WTC11 (cell line): ENCODE measurements at regions not wholly inside any gene's neighbourhood (a gene's known extent, or its start where the extent isn't known, plus 50 kb on each side); places are given as distances from the start of the nearest gene placed in this dataset.

Experiments used
- ATAC-seq: fragments of 200-7000 bp; cut with Tn5 transposase; 2 replicates; pipeline ENCODE4 v1.10.0; 2021; ENCODE audit warnings: mild to moderate bottlenecking, moderate library complexity
- CTCF ChIA-PET: fragments of 300-600 bp; sonication (Branson Sonifier 250); formaldehyde crosslinking; loops from one replicate; lab custom pipeline; 2021; ENCODE audit warnings: antibody characterized with exemption; lab: Charles Lee
- POLR2A ChIA-PET: fragments of 350-600 bp; sonication (Branson Sonifier 250); formaldehyde crosslinking; loops from one replicate; lab custom pipeline; 2021; ENCODE audit warnings: antibody characterized with exemption; lab: Charles Lee
- DNase-seq: peaks from one replicate; pipeline ENCODE4 v3.0.0; 2021; ENCODE audit warnings: low spot score
- H3K27ac Mint-ChIP-seq: 2 replicates; pipeline ENCODE4 v1.8.0; 2021; ENCODE audit warnings: mixed read lengths
- H3K27me3 Mint-ChIP-seq: 2 replicates; pipeline ENCODE4 v1.8.0; 2021; ENCODE audit warnings: low read depth, mild to moderate bottlenecking, moderate library complexity, mixed read lengths
- H3K36me3 Mint-ChIP-seq: 2 replicates; pipeline ENCODE4 v1.8.0; 2021; ENCODE audit warnings: mixed read lengths
- H3K4me1 Mint-ChIP-seq: 2 replicates; pipeline ENCODE4 v1.8.0; 2022; ENCODE audit warnings: mixed read lengths
- H3K4me3 Mint-ChIP-seq: 2 replicates; pipeline ENCODE4 v1.8.0; 2021; ENCODE audit warnings: mild to moderate bottlenecking, moderate library complexity, mixed read lengths
- H3K9me3 Mint-ChIP-seq: 2 replicates; pipeline ENCODE4 v1.8.0; 2021; ENCODE audit warnings: mixed read lengths
- AFF4 ChIP-seq: sonication (generic); formaldehyde crosslinking; IDR thresholded peaks from 2 replicates; pipeline ENCODE4 v1.8.1; 2023; ENCODE audit warnings: mild to moderate bottlenecking, missing genetic modification reagents, borderline replicate concordance
- CTCF ChIP-seq: fragments of 200-600 bp; IDR thresholded peaks from 2 replicates; pipeline ENCODE4 v1.8.0; 2022; ENCODE audit warnings: antibody characterized with exemption
- E2F1 ChIP-seq: sonication (generic); formaldehyde crosslinking; IDR thresholded peaks from 2 replicates; pipeline ENCODE4 v1.8.0; 2022; ENCODE audit warnings: mild to moderate bottlenecking, missing genetic modification reagents
- ELF4 ChIP-seq: sonication (generic); formaldehyde crosslinking; IDR thresholded peaks from 2 replicates; pipeline ENCODE4 v1.8.1; 2022; ENCODE audit warnings: low read depth, mild to moderate bottlenecking, moderate library complexity, missing genetic modification reagents
- EMX1 ChIP-seq: fragments of 250-450 bp; sonication (Bioruptor Pico); IDR thresholded peaks from 2 replicates; pipeline ENCODE4 v1.8.0; 2021; ENCODE audit warnings: mild to moderate bottlenecking
- ESRRA ChIP-seq: sonication (generic); formaldehyde crosslinking; IDR thresholded peaks from 2 replicates; pipeline ENCODE4 v1.8.1; 2022; ENCODE audit warnings: mild to moderate bottlenecking, missing genetic modification reagents, borderline replicate concordance
- FOXK1 ChIP-seq: sonication (generic); formaldehyde crosslinking; IDR thresholded peaks from 2 replicates; pipeline ENCODE4 v1.8.0; 2022; ENCODE audit warnings: mild to moderate bottlenecking, moderate library complexity, missing genetic modification reagents
- NFYB ChIP-seq: sonication (generic); formaldehyde crosslinking; conservative IDR thresholded peaks from 2 replicates; pipeline ENCODE4 v1.8.0; 2022; ENCODE audit warnings: low read depth, missing genetic modification reagents
- RELA ChIP-seq: sonication (generic); formaldehyde crosslinking; IDR thresholded peaks from 2 replicates; pipeline ENCODE4 v1.8.1; 2022; ENCODE audit warnings: missing genetic modification reagents, mild to moderate bottlenecking, borderline replicate concordance
- TEAD4 ChIP-seq: sonication (generic); formaldehyde crosslinking; IDR thresholded peaks from 2 replicates; pipeline ENCODE4 v1.8.0; 2022; ENCODE audit warnings: mild to moderate bottlenecking, missing genetic modification reagents
- ZNF138 ChIP-seq: sonication (generic); formaldehyde crosslinking; conservative IDR thresholded peaks from 2 replicates; pipeline ENCODE4 v1.8.1; 2022; ENCODE audit warnings: mild to moderate bottlenecking, moderate library complexity, missing genetic modification reagents
- ZNF263 ChIP-seq: sonication (generic); formaldehyde crosslinking; IDR thresholded peaks from 2 replicates; pipeline ENCODE4 v1.8.1; 2022; ENCODE audit warnings: low read depth, mild to moderate bottlenecking, moderate library complexity, missing genetic modification reagents
- TF ChIP-seq, protein P1 (sequence below): sonication (generic); formaldehyde crosslinking; IDR thresholded peaks from 2 replicates; pipeline ENCODE4 v1.8.0; 2022; ENCODE audit warnings: missing genetic modification reagents
- TF ChIP-seq, protein P2 (sequence below): fragments of 250-450 bp; sonication (Bioruptor Pico); IDR thresholded peaks from 2 replicates; pipeline ENCODE4 v1.9.0; 2021; ENCODE audit warnings: mild to moderate bottlenecking, borderline replicate concordance
- TF ChIP-seq, protein P3 (sequence below): sonication (generic); formaldehyde crosslinking; conservative IDR thresholded peaks from 2 replicates; pipeline ENCODE4 v1.8.1; 2022; ENCODE audit warnings: mild to moderate bottlenecking, missing genetic modification reagents
- TF ChIP-seq, protein P4 (sequence below): sonication (generic); formaldehyde crosslinking; IDR thresholded peaks from 2 replicates; pipeline ENCODE4 v1.8.1; 2023; ENCODE audit warnings: mild to moderate bottlenecking, missing genetic modification reagents

DNA sequence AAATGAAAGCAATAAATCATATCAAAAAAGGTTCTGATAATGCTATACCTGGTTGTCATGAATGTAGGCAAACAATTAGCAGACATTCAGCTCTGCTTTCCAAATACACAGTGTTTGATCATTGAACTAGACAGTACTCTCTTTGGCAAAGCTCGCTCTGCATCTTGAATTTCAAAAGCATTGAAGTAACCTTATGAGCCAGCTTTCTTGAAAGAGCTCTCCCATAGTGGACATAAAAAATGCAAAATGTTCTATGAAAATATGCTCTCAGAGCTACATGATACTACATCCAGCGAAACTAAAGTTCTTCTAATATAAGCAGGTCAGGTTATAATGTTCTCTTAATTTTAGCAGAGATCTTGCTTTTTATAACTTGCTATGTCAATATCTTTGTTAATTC lies 533.4 kb downstream of the CSNK1G3 start (continued):
- TF ChIP-seq, protein P1, sequence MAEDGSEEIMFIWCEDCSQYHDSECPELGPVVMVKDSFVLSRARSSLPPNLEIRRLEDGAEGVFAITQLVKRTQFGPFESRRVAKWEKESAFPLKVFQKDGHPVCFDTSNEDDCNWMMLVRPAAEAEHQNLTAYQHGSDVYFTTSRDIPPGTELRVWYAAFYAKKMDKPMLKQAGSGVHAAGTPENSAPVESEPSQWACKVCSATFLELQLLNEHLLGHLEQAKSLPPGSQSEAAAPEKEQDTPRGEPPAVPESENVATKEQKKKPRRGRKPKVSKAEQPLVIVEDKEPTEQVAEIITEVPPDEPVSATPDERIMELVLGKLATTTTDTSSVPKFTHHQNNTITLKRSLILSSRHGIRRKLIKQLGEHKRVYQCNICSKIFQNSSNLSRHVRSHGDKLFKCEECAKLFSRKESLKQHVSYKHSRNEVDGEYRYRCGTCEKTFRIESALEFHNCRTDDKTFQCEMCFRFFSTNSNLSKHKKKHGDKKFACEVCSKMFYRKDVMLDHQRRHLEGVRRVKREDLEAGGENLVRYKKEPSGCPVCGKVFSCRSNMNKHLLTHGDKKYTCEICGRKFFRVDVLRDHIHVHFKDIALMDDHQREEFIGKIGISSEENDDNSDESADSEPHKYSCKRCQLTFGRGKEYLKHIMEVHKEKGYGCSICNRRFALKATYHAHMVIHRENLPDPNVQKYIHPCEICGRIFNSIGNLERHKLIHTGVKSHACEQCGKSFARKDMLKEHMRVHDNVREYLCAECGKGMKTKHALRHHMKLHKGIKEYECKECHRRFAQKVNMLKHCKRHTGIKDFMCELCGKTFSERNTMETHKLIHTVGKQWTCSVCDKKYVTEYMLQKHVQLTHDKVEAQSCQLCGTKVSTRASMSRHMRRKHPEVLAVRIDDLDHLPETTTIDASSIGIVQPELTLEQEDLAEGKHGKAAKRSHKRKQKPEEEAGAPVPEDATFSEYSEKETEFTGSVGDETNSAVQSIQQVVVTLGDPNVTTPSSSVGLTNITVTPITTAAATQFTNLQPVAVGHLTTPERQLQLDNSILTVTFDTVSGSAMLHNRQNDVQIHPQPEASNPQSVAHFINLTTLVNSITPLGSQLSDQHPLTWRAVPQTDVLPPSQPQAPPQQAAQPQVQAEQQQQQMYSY (CRISPR knock-in tag), result no peak
- TF ChIP-seq TEAD4 (no peak), ZNF138 (CRISPR knock-in tag) (no peak)

GRCh38 chr5:124044613-124045012 lies 532.6 kb downstream of the CSNK1G3 start:
- peaks cover 5% of the 10 kb centered on the region for H3K4me1 Mint-ChIP-seq
- peaks cover 24% of the 10 kb centered on the region for H3K36me3 Mint-ChIP-seq
- ATAC-seq (no peak), DNase-seq (no peak)
- H3K4me3 Mint-ChIP-seq, result no peak overlapping the region
- peaks cover 30% of the 10 kb centered on the region for H3K9me3 Mint-ChIP-seq
- ChIA-PET POLR2A (no interaction called here), CTCF (no interaction called here)
- TF ChIP-seq ELF4 (CRISPR knock-in tag), result no peak
- no peaks in the 10 kb centered on the region for H3K27me3 Mint-ChIP-seq
- no peak overlapping the region for H3K27ac Mint-ChIP-seq

- ATAC-seq (peak; percentile 84), DNase-seq (no peak)
- Mint-ChIP-seq H3K36me3 (peaks cover 24% of the 10 kb centered on the region), H3K4me3 (no peak overlapping the region), H3K27ac (no peak overlapping the region), H3K9me3 (peaks cover 30% of the 10 kb centered on the region), H3K4me1 (peaks cover 5% of the 10 kb centered on the region), H3K27me3 (no peaks in the 10 kb centered on the region)
- POLR2A ChIA-PET, result no interaction called here
- CTCF ChIA-PET, result interaction anchor here (0.6 to 1.0 kb wide), 4 partner anchors 11 to 512 kb away, joined by 3 to 4 read pairs (median 4); no protein-coding TSS in a partner anchor
- TF ChIP-seq ESRRA, result no peak
- TF ChIP-seq RELA (CRISPR knock-in tag), result no peak
- no peak for TF ChIP-seq EMX1 (CRISPR knock-in tag)
- TF ChIP-seq, protein P2, sequence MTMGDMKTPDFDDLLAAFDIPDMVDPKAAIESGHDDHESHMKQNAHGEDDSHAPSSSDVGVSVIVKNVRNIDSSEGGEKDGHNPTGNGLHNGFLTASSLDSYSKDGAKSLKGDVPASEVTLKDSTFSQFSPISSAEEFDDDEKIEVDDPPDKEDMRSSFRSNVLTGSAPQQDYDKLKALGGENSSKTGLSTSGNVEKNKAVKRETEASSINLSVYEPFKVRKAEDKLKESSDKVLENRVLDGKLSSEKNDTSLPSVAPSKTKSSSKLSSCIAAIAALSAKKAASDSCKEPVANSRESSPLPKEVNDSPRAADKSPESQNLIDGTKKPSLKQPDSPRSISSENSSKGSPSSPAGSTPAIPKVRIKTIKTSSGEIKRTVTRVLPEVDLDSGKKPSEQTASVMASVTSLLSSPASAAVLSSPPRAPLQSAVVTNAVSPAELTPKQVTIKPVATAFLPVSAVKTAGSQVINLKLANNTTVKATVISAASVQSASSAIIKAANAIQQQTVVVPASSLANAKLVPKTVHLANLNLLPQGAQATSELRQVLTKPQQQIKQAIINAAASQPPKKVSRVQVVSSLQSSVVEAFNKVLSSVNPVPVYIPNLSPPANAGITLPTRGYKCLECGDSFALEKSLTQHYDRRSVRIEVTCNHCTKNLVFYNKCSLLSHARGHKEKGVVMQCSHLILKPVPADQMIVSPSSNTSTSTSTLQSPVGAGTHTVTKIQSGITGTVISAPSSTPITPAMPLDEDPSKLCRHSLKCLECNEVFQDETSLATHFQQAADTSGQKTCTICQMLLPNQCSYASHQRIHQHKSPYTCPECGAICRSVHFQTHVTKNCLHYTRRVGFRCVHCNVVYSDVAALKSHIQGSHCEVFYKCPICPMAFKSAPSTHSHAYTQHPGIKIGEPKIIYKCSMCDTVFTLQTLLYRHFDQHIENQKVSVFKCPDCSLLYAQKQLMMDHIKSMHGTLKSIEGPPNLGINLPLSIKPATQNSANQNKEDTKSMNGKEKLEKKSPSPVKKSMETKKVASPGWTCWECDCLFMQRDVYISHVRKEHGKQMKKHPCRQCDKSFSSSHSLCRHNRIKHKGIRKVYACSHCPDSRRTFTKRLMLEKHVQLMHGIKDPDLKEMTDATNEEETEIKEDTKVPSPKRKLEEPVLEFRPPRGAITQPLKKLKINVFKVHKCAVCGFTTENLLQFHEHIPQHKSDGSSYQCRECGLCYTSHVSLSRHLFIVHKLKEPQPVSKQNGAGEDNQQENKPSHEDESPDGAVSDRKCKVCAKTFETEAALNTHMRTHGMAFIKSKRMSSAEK (CRISPR knock-in tag), result no peak
- no peak for TF ChIP-seq NFYB (CRISPR knock-in tag)
- TF ChIP-seq FOXK1 (CRISPR knock-in tag), result no peak
- TF ChIP-seq CTCF, result no peak
- TF ChIP-seq ZNF263 (CRISPR knock-in tag), result no peak
- TF ChIP-seq, protein P3, sequence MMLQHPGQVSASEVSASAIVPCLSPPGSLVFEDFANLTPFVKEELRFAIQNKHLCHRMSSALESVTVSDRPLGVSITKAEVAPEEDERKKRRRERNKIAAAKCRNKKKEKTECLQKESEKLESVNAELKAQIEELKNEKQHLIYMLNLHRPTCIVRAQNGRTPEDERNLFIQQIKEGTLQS (CRISPR knock-in tag), result no peak
- no peak for TF ChIP-seq E2F1 (CRISPR knock-in tag)
- TF ChIP-seq AFF4 (CRISPR knock-in tag), result no peak
- TF ChIP-seq, protein P4, sequence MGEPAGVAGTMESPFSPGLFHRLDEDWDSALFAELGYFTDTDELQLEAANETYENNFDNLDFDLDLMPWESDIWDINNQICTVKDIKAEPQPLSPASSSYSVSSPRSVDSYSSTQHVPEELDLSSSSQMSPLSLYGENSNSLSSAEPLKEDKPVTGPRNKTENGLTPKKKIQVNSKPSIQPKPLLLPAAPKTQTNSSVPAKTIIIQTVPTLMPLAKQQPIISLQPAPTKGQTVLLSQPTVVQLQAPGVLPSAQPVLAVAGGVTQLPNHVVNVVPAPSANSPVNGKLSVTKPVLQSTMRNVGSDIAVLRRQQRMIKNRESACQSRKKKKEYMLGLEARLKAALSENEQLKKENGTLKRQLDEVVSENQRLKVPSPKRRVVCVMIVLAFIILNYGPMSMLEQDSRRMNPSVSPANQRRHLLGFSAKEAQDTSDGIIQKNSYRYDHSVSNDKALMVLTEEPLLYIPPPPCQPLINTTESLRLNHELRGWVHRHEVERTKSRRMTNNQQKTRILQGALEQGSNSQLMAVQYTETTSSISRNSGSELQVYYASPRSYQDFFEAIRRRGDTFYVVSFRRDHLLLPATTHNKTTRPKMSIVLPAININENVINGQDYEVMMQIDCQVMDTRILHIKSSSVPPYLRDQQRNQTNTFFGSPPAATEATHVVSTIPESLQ (CRISPR knock-in tag), result no peak
Observed at GRCh38 chr5:124043456-124043855, 531.5 kb downstream of the CSNK1G3 start.
